AG10803 (cell line): ENCODE measurements at regions not wholly inside any gene's neighbourhood (a gene's known extent, or its start where the extent isn't known, plus 50 kb on each side); places are given as distances from the start of the nearest gene placed in this dataset.
A peak's percentile ranks its signal among the peaks of the same experiment; 100 is the strongest.

Experiments
- DNase-seq: peaks from one replicate; pipeline ENCODE4 v3.0.0; 2010; ENCODE audit warnings: low read depth
- H3K4me3 ChIP-seq: 2 replicates; pipeline ENCODE4 v1.5.1; 2011; ENCODE audit warnings: mild to moderate bottlenecking, low read length, control low read depth
- TF ChIP-seq, protein P1 (sequence below): conservative IDR thresholded peaks from 2 replicates; pipeline ENCODE4 v1.5.1; 2011; ENCODE audit warnings: mild to moderate bottlenecking, low read length, control low read depth, inconsistent platforms

DNA sequence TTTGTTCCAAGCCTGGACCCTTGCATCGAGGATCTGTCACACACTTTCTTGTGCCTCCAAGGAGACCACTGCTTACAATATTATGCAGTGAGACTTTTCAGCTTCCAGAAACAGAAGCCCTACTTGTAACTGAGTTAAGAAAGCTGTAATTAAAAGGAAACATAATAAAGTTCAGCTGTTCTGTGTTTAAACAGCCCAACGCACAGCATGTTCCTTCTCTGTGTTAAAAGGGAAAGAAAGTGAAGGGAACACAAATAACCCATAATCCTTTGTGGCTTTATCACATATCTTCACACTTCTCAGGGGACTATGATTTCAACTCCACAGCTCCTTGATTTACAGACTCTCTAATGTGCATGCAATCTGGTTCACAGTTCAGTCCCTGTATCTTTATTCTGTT, 200.3 kb upstream of the MTNR1B start:
- H3K4me3 ChIP-seq = no peak overlapping the region
- TF ChIP-seq, protein P1, sequence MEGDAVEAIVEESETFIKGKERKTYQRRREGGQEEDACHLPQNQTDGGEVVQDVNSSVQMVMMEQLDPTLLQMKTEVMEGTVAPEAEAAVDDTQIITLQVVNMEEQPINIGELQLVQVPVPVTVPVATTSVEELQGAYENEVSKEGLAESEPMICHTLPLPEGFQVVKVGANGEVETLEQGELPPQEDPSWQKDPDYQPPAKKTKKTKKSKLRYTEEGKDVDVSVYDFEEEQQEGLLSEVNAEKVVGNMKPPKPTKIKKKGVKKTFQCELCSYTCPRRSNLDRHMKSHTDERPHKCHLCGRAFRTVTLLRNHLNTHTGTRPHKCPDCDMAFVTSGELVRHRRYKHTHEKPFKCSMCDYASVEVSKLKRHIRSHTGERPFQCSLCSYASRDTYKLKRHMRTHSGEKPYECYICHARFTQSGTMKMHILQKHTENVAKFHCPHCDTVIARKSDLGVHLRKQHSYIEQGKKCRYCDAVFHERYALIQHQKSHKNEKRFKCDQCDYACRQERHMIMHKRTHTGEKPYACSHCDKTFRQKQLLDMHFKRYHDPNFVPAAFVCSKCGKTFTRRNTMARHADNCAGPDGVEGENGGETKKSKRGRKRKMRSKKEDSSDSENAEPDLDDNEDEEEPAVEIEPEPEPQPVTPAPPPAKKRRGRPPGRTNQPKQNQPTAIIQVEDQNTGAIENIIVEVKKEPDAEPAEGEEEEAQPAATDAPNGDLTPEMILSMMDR = no peak
- no peak for DNase-seq

DNA sequence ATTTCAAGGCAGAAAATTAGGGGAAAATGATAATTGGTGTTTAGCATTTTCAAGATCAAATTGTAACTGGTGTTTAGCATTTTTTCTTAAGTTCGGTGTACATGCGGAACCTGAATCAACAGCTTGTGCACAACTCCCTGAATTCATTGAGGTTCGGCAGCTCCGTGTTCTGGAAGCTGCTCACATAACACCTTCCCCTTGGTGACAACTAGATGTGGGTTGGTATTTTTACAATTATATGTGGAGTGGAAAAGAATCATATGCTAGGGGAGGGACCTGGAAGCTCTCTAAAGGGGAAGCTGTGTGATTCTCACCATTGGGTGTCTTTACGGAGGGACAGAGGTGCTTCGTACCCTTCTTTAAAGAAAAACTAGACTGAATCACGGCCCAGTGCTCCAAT, 199.0 kb upstream of the MTNR1B start:
- H3K4me3 ChIP-seq = no peak overlapping the region
- no peak for DNase-seq
- TF ChIP-seq, protein P1 = no peak

DNA sequence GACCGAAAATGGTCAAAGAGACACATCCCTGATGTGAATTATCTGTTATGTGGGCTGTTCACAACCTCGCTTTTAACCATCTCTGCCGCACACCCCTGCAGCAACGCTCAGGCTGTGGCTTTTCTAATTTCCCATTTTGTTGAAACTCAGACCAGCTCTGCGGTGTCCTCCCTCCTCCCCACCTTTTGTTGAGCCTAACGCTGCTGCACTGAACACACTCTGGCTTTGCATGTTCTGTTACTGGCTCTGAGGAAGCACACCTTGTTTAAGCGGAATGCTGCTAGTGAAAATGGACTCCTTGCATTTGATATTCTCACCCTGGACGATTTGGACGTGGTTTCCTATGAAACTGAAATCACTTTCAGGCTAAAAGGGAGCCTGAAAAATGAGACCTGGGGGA, 198.5 kb upstream of the MTNR1B start:
- no peak for DNase-seq
- TF ChIP-seq, protein P1 = no peak
- no peak overlapping the region for H3K4me3 ChIP-seq

DNA sequence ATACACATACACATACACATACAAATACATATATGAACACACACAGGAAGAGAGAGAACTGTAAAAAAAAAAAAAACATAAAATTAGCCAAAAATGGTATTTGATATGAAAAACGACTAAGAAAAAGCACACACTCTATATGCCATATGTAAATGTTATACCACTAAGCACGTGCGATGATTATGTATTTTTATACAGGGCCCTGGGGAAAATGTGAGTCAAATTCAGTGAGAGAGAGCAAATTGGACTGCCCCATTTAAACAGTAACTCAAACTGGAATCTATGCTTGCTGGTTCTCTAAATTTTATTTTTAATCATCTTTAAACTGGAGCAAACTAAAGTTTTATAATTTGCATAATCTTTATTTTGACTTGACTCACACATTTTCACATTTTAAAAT, 197.8 kb upstream of the MTNR1B start:
- no peak for DNase-seq
- H3K4me3 ChIP-seq = no peak overlapping the region
- TF ChIP-seq, protein P1 = no peak

DNA sequence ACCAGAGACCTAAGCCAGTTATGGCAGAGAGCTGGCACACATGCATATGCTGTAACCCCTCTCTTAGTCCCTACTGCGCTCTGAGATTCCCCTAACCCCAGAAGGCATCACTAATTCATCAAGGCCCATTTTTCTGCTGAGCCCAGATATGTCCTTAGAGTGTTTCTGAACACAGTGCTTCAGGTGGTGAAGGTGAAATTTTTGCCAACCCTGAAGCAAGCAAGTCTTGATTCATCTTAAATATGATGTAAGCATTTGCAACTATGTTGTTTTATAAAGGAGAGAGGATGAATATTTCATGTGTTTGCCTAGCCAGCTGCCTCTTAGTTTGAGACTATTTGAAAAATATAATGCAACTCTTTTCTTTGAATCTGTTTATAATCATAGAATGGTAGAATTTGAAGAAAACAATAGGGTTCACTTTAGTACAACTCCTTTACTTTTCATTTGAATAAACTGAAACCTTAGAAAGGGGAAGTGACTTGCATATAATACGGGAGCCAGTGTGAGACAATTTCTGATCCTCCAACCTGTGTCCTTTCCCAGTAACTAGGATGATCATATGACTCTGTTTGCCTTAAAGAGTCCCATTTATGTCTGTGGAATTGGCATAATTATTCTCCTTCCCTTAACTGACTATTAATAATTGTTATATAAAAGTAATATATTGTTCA, 194.3 kb upstream of the MTNR1B start:
- DNase-seq = peak; percentile 9
- no peak overlapping the region for H3K4me3 ChIP-seq
- TF ChIP-seq, protein P1 = no peak

DNA sequence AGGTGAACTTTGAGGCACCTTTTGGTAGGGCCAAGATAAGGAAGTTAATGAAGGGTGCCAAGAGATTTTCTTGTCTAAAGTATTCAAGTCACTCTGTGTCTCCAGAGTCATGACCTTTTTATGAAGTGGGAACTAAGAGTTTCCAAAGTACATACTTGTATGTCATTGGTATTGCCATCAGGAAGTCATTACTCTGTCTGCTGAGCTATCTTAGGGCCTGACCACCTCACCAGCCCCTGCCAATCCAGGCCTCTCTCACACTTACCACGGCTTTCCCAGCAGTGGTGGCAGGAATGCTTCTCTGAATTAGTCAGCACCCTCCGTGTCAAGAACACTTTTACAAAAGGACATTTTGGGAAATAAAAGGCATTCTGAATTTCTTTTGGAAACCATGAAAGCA, 192.8 kb upstream of the MTNR1B start:
- DNase-seq = peak; percentile 79
- TF ChIP-seq, protein P1 = no peak
- H3K4me3 ChIP-seq = no peak overlapping the region

DNA sequence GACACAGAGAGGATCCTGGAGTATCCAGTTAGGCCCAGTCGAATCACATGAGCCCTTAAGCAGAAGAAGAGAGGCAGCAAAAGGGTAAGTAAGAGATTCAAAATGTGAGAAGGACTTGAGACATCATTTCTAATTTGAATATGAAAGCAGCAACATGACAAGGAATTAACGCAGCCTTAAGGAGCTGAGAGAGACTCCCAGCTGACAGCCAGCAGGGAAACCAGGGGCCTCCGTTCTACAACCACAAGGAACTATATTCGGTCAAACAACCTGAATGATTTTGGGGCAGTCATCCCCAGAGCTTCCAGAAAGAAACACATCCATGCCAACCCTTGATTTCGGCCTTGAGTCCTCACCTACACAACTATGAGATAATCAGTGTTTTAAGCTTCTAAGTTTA, 189.7 kb upstream of the MTNR1B start:
- DNase-seq = no peak
- H3K4me3 ChIP-seq = no peak overlapping the region
- TF ChIP-seq, protein P1 = no peak
